Peyer's patch (tissue), 4 donors: ENCODE measurements at regions not wholly inside any gene's neighbourhood (a gene's known extent, or its start where the extent isn't known, plus 50 kb on each side); places are given as distances from the start of the nearest gene placed in this dataset.

Source experiments
- DNase-seq, 3 donors: peaks; one replicate each; pipeline ENCODE4 v3.0.0-alpha.2; 2017 to 2019
- H3K27ac ChIP-seq, 4 donors: fragments of 200-600 bp; sonication (generic); one replicate each; pipeline ENCODE4 v1.5.1; 2016 to 2019
- H3K27me3 ChIP-seq, 2 donors: fragments of 200-600 bp; sonication (generic); one replicate each; pipeline ENCODE4 v1.5.1; 2019
- H3K36me3 ChIP-seq, 3 donors: fragments of 200-600 bp; sonication (generic); one replicate each; pipeline ENCODE4 v1.5.1; 2016 to 2019
- H3K4me1 ChIP-seq, 4 donors: fragments of 200-600 bp; sonication (generic); one replicate each; pipeline ENCODE4 v1.5.1; 2016 to 2019
- H3K4me3 ChIP-seq, 4 donors: fragments of 200-600 bp; sonication (generic); 1 replicate in 3 of 4; 2 replicates in 1 of 4; pipeline ENCODE4 v1.5.1; 2016 to 2019; ENCODE audit warnings: mild to moderate bottlenecking in 1 of 4
- H3K9me3 ChIP-seq, 4 donors: fragments of 200-600 bp; sonication (generic); one replicate each; pipeline ENCODE4 v1.5.1; 2016 to 2019; ENCODE audit warnings: mild to moderate bottlenecking in 1 of 4
- CTCF ChIP-seq, 6 experiments: fragments of 450-650 bp in 4 of 6; fragments of 200-600 bp in 2 of 6; sonication (generic) in 1 of 6; IDR thresholded peaks; one replicate each; pipeline ENCODE4 v1.5.1; 2017 to 2019; ENCODE audit warnings: antibody characterized with exemption in 6 of 6, mild to moderate bottlenecking in 3 of 6, moderate library complexity in 1 of 6
- POLR2A ChIP-seq, 2 donors: fragments of 450-650 bp; IDR thresholded peaks; one replicate each; pipeline ENCODE4 v1.5.1; 2017; ENCODE audit warnings: antibody characterized with exemption in 2 of 2, mild to moderate bottlenecking in 2 of 2, moderate library complexity in 2 of 2

- Histone ChIP-seq H3K27ac (no peak overlapping the region), H3K4me3 (no peak overlapping the region)
- TF ChIP-seq POLR2A (IDR thresholded peaks at IDR 0.05) (no peak), CTCF (IDR thresholded peaks at IDR 0.05) (no peak)
These were observed 706.6 kb upstream of the ACO1 start for GRCh38 chr9:31677877-31678276.

DNA sequence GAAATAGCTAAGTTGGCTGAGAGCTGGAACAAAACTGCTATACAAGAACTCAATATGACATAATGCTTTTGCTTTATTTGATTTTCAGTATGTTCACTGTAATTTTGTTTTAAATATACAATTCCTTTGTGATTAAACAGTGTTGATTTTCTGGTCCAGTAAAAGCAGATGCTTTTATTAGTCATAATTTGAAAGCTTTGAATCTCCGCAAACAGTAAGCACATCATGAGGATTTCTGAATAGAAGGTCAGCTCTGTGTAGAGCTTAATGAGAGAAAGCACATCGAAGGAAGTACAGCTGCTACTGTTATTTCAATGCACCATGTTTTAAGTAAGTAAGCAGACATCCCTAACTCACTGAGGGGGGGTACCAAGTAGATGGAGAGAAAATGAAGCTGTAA lies 701.3 kb upstream of the ACO1 start:
- no peak overlapping the region for H3K4me3 ChIP-seq
- no peaks in the 10 kb centered on the region for H3K4me1 ChIP-seq
- H3K27me3 ChIP-seq: no peaks in the 10 kb centered on the region
- no peak for TF ChIP-seq CTCF (IDR thresholded peaks at IDR 0.05)
- no peak overlapping the region for H3K27ac ChIP-seq
- no peaks in the 10 kb centered on the region for H3K36me3 ChIP-seq
- H3K9me3 ChIP-seq: no peaks in the 10 kb centered on the region
- DNase-seq: no peak

More at GRCh38 chr9:31677877-31678276, 706.6 kb upstream of the ACO1 start:
- DNase-seq: no peak
- no peaks in the 10 kb centered on the region for H3K4me1 ChIP-seq
- no peaks in the 10 kb centered on the region for H3K27me3 ChIP-seq
- no peaks in the 10 kb centered on the region for H3K36me3 ChIP-seq
- no peaks in the 10 kb centered on the region for H3K9me3 ChIP-seq

- no peaks in the 10 kb centered on the region for H3K27me3 ChIP-seq
- DNase-seq: no peak
- no peak overlapping the region for H3K27ac ChIP-seq
- no peak overlapping the region for H3K4me3 ChIP-seq
- no peaks in the 10 kb centered on the region for H3K4me1 ChIP-seq
- TF ChIP-seq CTCF (IDR thresholded peaks at IDR 0.05) (no peak), POLR2A (IDR thresholded peaks at IDR 0.05) (no peak)
- no peaks in the 10 kb centered on the region for H3K36me3 ChIP-seq
- H3K9me3 ChIP-seq: no peaks in the 10 kb centered on the region
These were observed 686.5 kb upstream of the ACO1 start for GRCh38 chr9:31697956-31698355.

GRCh38 chr9:31699836-31700235 lies 684.6 kb upstream of the ACO1 start:
- Histone ChIP-seq H3K4me3 (no peak overlapping the region), H3K27ac (no peak overlapping the region), H3K9me3 (no peaks in the 10 kb centered on the region), H3K4me1 (no peaks in the 10 kb centered on the region), H3K36me3 (no peaks in the 10 kb centered on the region), H3K27me3 (no peaks in the 10 kb centered on the region)
- no peak for TF ChIP-seq POLR2A (IDR thresholded peaks at IDR 0.05)
- TF ChIP-seq CTCF (IDR thresholded peaks at IDR 0.05): no peak
- DNase-seq: no peak

DNA sequence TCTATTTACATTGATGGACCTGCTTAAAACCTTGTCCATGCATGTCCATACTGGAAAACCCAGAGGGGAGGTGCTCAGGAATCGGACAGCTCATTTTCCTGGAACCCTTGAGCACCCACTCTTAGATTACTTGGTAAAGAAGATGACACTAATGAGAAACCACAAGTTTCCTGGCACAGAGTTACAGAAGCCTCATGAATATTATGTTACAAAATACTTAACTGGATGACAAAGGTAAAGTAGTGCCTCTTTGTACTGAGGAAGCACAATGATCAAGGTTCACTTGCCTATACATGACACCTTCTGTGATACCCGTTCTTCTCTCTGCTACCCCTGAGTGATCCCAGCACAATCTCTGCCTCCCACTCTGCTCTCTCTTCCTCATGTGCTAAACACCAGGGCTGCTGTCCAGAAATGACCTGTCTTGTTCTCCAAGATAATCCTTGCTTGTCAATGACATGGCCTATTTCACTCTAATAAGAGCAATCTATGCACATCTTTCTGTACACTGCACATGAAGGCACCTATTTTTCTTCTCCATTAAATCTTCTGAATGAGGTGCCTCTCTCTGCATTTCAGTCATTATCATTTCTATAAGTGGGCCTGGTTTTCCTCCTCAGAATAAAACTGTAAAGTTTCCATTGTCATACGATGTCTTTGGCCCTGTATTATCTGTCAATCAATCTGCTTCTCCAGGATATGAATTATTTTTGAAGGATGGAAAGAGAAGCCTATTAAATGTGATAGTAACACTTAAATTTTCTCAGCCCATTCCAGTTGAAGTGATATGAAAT lies 684.0 kb upstream of the ACO1 start:
- H3K27ac ChIP-seq: no peak overlapping the region
- no peaks in the 10 kb centered on the region for H3K9me3 ChIP-seq
- TF ChIP-seq CTCF (IDR thresholded peaks at IDR 0.05): no peak
- TF ChIP-seq POLR2A (IDR thresholded peaks at IDR 0.05): no peak
- H3K27me3 ChIP-seq: no peaks in the 10 kb centered on the region
- DNase-seq: no peak
- H3K4me1 ChIP-seq: no peaks in the 10 kb centered on the region
- no peak overlapping the region for H3K4me3 ChIP-seq
- no peaks in the 10 kb centered on the region for H3K36me3 ChIP-seq
